ENCODE measurements at regions not wholly inside any gene's neighbourhood (a gene's known extent, or its start where the extent isn't known, plus 50 kb on each side); places are given as distances from the start of the nearest gene placed in this dataset.

DNA sequence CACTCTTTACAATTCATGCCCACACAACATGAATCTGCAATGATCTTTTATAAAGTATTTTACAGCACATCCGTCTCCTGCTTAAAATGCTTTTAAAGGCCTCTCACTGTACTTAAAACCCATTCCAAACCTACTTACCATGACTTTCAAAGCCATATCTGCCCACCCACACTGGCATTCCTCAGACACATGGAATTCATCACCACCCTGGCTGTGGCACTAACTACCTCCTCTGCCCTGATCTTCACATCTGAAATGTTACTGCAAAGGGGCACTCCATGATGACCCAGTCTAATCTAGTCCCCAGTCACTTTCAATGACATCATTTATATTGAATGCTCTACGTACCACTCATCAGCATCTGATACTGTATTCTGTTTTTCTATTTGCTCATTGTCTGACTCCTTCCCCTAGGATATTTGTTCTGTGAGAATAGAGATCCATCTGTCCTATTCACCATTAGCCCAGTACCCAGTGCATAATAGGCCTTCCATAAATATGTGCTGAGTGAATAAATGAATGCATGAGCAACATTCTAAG, 193.2 kb upstream of the KIF2A start:
- TF ChIP-seq FOXA1 (IDR thresholded peaks at IDR 0.05): no peak
- TF ChIP-seq, protein P1, sequence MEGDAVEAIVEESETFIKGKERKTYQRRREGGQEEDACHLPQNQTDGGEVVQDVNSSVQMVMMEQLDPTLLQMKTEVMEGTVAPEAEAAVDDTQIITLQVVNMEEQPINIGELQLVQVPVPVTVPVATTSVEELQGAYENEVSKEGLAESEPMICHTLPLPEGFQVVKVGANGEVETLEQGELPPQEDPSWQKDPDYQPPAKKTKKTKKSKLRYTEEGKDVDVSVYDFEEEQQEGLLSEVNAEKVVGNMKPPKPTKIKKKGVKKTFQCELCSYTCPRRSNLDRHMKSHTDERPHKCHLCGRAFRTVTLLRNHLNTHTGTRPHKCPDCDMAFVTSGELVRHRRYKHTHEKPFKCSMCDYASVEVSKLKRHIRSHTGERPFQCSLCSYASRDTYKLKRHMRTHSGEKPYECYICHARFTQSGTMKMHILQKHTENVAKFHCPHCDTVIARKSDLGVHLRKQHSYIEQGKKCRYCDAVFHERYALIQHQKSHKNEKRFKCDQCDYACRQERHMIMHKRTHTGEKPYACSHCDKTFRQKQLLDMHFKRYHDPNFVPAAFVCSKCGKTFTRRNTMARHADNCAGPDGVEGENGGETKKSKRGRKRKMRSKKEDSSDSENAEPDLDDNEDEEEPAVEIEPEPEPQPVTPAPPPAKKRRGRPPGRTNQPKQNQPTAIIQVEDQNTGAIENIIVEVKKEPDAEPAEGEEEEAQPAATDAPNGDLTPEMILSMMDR (IDR thresholded peaks at IDR 0.05; ENCODE audit: low read depth, low read length, missing input control): no peak
- no peak for TF ChIP-seq JUND (IDR thresholded peaks at IDR 0.05)
- no peak for TF ChIP-seq TAF1 (conservative IDR thresholded peaks at IDR 0.05)
- no peak for TF ChIP-seq RAD21 (IDR thresholded peaks at IDR 0.05)
- TF ChIP-seq, protein P2, sequence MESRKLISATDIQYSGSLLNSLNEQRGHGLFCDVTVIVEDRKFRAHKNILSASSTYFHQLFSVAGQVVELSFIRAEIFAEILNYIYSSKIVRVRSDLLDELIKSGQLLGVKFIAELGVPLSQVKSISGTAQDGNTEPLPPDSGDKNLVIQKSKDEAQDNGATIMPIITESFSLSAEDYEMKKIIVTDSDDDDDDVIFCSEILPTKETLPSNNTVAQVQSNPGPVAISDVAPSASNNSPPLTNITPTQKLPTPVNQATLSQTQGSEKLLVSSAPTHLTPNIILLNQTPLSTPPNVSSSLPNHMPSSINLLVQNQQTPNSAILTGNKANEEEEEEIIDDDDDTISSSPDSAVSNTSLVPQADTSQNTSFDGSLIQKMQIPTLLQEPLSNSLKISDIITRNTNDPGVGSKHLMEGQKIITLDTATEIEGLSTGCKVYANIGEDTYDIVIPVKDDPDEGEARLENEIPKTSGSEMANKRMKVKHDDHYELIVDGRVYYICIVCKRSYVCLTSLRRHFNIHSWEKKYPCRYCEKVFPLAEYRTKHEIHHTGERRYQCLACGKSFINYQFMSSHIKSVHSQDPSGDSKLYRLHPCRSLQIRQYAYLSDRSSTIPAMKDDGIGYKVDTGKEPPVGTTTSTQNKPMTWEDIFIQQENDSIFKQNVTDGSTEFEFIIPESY (IDR thresholded peaks at IDR 0.05): no peak
- no peak for TF ChIP-seq SP1 (IDR thresholded peaks at IDR 0.05)
- TF ChIP-seq FOXA2 (IDR thresholded peaks at IDR 0.05): no peak
- TF ChIP-seq, protein P3, sequence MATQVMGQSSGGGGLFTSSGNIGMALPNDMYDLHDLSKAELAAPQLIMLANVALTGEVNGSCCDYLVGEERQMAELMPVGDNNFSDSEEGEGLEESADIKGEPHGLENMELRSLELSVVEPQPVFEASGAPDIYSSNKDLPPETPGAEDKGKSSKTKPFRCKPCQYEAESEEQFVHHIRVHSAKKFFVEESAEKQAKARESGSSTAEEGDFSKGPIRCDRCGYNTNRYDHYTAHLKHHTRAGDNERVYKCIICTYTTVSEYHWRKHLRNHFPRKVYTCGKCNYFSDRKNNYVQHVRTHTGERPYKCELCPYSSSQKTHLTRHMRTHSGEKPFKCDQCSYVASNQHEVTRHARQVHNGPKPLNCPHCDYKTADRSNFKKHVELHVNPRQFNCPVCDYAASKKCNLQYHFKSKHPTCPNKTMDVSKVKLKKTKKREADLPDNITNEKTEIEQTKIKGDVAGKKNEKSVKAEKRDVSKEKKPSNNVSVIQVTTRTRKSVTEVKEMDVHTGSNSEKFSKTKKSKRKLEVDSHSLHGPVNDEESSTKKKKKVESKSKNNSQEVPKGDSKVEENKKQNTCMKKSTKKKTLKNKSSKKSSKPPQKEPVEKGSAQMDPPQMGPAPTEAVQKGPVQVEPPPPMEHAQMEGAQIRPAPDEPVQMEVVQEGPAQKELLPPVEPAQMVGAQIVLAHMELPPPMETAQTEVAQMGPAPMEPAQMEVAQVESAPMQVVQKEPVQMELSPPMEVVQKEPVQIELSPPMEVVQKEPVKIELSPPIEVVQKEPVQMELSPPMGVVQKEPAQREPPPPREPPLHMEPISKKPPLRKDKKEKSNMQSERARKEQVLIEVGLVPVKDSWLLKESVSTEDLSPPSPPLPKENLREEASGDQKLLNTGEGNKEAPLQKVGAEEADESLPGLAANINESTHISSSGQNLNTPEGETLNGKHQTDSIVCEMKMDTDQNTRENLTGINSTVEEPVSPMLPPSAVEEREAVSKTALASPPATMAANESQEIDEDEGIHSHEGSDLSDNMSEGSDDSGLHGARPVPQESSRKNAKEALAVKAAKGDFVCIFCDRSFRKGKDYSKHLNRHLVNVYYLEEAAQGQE (IDR thresholded peaks at IDR 0.05): no peak
- TF ChIP-seq, protein P4, sequence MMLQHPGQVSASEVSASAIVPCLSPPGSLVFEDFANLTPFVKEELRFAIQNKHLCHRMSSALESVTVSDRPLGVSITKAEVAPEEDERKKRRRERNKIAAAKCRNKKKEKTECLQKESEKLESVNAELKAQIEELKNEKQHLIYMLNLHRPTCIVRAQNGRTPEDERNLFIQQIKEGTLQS (IDR thresholded peaks at IDR 0.05): no peak
- TF ChIP-seq RXRA (IDR thresholded peaks at IDR 0.05): no peak
- TF ChIP-seq NR2F2 (IDR thresholded peaks at IDR 0.05): no peak
